ENCODE measurements at regions not wholly inside any gene's neighbourhood (a gene's known extent, or its start where the extent isn't known, plus 50 kb on each side); places are given as distances from the start of the nearest gene placed in this dataset.

GRCh38 chr7:40918701-40919271, 784.0 kb downstream of the SUGCT start (continued):
- no peak for TF ChIP-seq CTCF (conservative IDR thresholded peaks at IDR 0.05; ENCODE audit: low read depth in 2 of 2)

GRCh38 chr7:40916813-40917212, 782.0 kb downstream of the SUGCT start:
- no peaks in the 10 kb centered on the region for H3K4me1 Mint-ChIP-seq
- H3K27ac Mint-ChIP-seq = no peak overlapping the region
- Histone ChIP-seq H3K9me2 (ENCODE audit: insufficient read depth) (no peaks in the 10 kb centered on the region), H2AFZ (no peak overlapping the region), H3K27me3 (ENCODE audit: insufficient read depth) (no peaks in the 10 kb centered on the region), H3K4me1 (ENCODE audit: insufficient read depth) (no peaks in the 10 kb centered on the region), H3K27ac (ENCODE audit: low read depth) (no peak overlapping the region), H4K20me1 (replicated peaks; ENCODE audit: insufficient read depth) (no peaks in the 10 kb centered on the region), H3K4me2 (no peak overlapping the region), H3K36me3 (ENCODE audit: insufficient read depth) (no peaks in the 10 kb centered on the region), H3K4me3 (no peak overlapping the region), H3K79me2 (replicated peaks; ENCODE audit: insufficient read depth) (no peaks in the 10 kb centered on the region), H3F3A (replicated peaks; ENCODE audit: low read depth) (no peaks in the 10 kb centered on the region)
- DNase-seq (ENCODE audit: low spot score) (no peak), ATAC-seq (no peak)
- H3K9me3 Mint-ChIP-seq = no peaks in the 10 kb centered on the region
- H3K27me3 Mint-ChIP-seq (ENCODE audit: insufficient read depth, low read depth, poor library complexity) = no peaks in the 10 kb centered on the region
- H3K4me3 Mint-ChIP-seq = no peak overlapping the region
- TF ChIP-seq REST (IDR thresholded peaks at IDR 0.05; ENCODE audit: unreplicated experiment) = no peak
- no peaks in the 10 kb centered on the region for H3K36me3 Mint-ChIP-seq (ENCODE audit: low read depth)

GRCh38 chr7:40915071-40915470, 780.3 kb downstream of the SUGCT start:
- no peak for DNase-seq (ENCODE audit: low spot score)
- no peak overlapping the region for H3K4me3 Mint-ChIP-seq
- TF ChIP-seq STAT1 (IDR thresholded peaks at IDR 0.05; ENCODE audit: unreplicated experiment) (no peak), POLR2AphosphoS5 (IDR thresholded peaks at IDR 0.05; ENCODE audit: low read depth) (no peak), EZH2phosphoT487 (IDR thresholded peaks at IDR 0.05; ENCODE audit: unreplicated experiment) (no peak), EZH2 (IDR thresholded peaks at IDR 0.05; ENCODE audit: low read depth, unreplicated experiment) (no peak), CREB1 (CRISPR knock-in tag; IDR thresholded peaks at IDR 0.05; ENCODE audit: low read depth) (no peak), ZNF114 (CRISPR knock-in tag; IDR thresholded peaks at IDR 0.05) (no peak), CTCF (conservative IDR thresholded peaks at IDR 0.05; ENCODE audit: low read depth in 2 of 2) (no peak), JUNB (IDR thresholded peaks at IDR 0.05; ENCODE audit: unreplicated experiment) (no peak), NANOG (IDR thresholded peaks at IDR 0.05; ENCODE audit: borderline replicate concordance) (no peak)

More at GRCh38 chr7:40915071-40915470, 780.3 kb downstream of the SUGCT start:
- Histone ChIP-seq H3K4me2 (no peak overlapping the region), H3K4me1 (ENCODE audit: insufficient read depth) (no peaks in the 10 kb centered on the region), H3F3A (replicated peaks; ENCODE audit: low read depth) (no peaks in the 10 kb centered on the region), H3K9me2 (ENCODE audit: insufficient read depth) (0 out of 2 replicates have a peak, but pooled peaks cover 2% of the 10 kb centered on the region), H4K20me1 (replicated peaks; ENCODE audit: insufficient read depth) (no peaks in the 10 kb centered on the region), H3K27me3 (ENCODE audit: insufficient read depth) (no peaks in the 10 kb centered on the region), H2AFZ (no peak overlapping the region), H3K4me3 (no peak overlapping the region), H3K79me2 (replicated peaks; ENCODE audit: insufficient read depth) (no peaks in the 10 kb centered on the region), H3K27ac (ENCODE audit: low read depth) (no peak overlapping the region), H3K36me3 (ENCODE audit: insufficient read depth) (no peaks in the 10 kb centered on the region)
- Mint-ChIP-seq H3K9me3 (no peaks in the 10 kb centered on the region), H3K27ac (no peak overlapping the region), H3K4me1 (no peaks in the 10 kb centered on the region), H3K36me3 (ENCODE audit: low read depth) (no peaks in the 10 kb centered on the region), H3K27me3 (ENCODE audit: insufficient read depth, low read depth, poor library complexity) (no peaks in the 10 kb centered on the region)
- ATAC-seq = no peak

Measured in GM23338 (cell line).